GM18498 (cell line): ENCODE measurements at regions not wholly inside any gene's neighbourhood (a gene's known extent, or its start where the extent isn't known, plus 50 kb on each side); places are given as distances from the start of the nearest gene placed in this dataset.

Source experiments
- ATAC-seq: cut with Tn5 transposase; IDR thresholded peaks from one replicate; pipeline ENCODE4 v1.9.1; 2021; ENCODE audit warnings: mild to moderate bottlenecking, moderate library complexity; ENCODE audit not compliant: unreplicated experiment

GRCh38 chr1:199151634-199152425 lies 513.0 kb downstream of the PTPRC start:
- ATAC-seq, result peak; percentile 64

GRCh38 chr1:199152676-199153075 lies 513.8 kb downstream of the PTPRC start:
- ATAC-seq, result no peak

GRCh38 chr1:199155166-199156019 lies 516.6 kb downstream of the PTPRC start:
- no peak for ATAC-seq

GRCh38 chr1:199157494-199157893 lies 518.7 kb downstream of the PTPRC start:
- ATAC-seq, result no peak

- ATAC-seq, result no peak
Observed at GRCh38 chr1:199160521-199161318, 521.9 kb downstream of the PTPRC start.

- ATAC-seq, result no peak
Observed at GRCh38 chr1:199161319-199161680, 522.5 kb downstream of the PTPRC start.

GRCh38 chr1:199161766-199162303 lies 523.0 kb downstream of the PTPRC start:
- ATAC-seq, result no peak

- ATAC-seq, result no peak
Observed at GRCh38 chr1:199163267-199163666, 524.4 kb downstream of the PTPRC start.

GRCh38 chr1:199163670-199164069 lies 524.8 kb downstream of the PTPRC start:
- no peak for ATAC-seq

DNA sequence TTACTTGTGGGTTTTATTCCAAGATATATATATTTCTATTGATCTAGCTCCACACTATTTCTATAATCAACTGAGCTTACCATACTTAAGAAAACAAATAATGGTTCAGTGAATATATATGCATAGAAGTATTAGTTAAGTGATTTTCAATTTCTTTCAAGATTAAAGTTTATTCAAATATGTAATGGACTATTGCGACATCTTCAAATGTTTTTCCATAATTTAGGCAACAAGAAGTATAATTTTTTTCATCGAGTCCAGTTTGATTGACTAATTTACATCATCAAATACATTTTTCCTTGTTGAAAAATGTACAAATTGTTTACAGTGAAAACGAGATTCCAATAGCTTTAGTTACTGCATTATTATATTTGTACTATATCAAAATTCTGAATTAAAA lies 528.6 kb downstream of the PTPRC start:
- no peak for ATAC-seq

- no peak for ATAC-seq
Observed at GRCh38 chr1:199168888-199169585, 530.2 kb downstream of the PTPRC start.

DNA sequence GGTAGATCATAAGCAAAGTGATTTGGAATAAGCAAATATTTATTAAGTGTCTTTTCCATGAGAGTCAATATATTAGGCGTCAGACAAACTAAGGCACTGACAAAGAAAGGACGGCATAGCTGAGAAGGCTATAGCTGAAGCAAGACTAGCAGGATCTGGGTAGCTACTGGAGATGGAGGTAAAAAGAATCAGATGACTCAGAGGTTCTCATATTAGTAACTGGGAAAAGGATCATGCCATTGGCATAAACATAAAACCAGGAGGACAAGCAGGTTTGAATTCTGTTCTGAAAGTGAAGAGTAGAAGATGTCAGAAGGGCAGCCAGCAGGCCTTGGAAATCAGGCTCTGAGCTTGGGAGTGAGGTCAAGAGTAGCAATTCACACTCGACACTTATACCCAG lies 531.9 kb downstream of the PTPRC start:
- no peak for ATAC-seq

DNA sequence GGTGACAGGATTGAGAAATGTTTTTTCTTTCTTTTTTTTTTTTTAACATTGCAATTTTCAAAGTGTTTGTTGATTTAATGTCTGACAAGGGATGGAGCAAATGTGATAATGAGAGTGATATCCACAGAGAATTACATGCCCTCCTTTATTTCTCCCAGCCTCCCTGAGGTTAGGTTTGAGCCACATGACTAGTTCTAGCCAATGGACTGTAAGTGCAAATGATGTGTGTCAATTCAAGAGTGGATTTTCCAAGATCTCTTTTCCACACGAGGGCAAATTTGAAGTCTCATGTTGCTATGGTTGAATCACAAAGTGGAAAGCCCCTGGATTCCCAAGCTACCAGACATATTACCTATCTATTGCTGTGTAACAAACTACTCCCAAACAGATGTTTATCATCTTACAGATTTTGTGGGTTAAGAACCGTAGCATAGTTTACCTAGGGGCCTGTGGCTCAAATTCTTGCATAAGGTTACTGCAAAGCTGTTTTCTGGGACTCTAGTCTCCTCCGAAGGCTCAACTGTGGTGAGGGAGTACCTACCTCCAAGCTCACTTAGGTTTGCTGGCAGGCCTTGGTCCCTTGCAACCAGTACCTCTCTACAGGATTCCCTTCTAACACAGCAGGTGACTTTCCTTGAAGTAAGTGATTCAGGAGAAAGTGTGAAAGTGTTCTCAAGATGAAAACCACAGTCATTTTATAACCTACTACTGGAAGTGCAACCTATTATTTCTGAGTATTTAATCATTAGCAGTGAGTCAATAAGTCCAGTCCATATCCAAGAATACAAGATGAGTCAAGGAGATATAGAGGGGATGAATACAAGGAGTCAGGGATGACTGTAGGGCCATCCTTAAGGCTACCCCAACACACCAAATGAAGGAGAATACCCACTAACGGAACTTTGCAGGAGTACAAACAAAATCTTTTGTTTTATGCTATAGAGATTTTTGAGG lies 533.6 kb downstream of the PTPRC start:
- ATAC-seq, result no peak

DNA sequence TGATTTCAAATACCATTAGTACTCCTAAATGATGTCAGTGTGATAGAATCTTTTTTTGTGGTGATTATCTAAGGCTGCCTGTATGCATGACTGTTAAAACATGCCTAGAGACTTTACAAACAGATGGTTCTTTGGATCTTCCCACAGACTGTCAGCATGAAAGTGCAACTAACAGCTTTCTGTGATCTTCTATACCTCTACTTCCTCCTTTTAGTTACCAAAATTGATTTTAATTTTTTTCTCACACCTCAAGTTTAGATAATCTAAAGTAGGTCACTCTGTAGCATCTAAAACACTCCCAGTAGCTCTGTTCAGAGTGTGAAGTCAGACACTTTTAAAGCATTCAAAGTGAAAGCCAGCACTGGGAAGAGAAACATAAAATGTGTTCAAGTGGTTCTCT lies 534.5 kb downstream of the PTPRC start:
- ATAC-seq, result peak; percentile 96

- ATAC-seq, result no peak
Observed at GRCh38 chr1:199174336-199174735, 535.5 kb downstream of the PTPRC start.

- ATAC-seq, result no peak
Observed at GRCh38 chr1:199176713-199177112, 537.9 kb downstream of the PTPRC start.

DNA sequence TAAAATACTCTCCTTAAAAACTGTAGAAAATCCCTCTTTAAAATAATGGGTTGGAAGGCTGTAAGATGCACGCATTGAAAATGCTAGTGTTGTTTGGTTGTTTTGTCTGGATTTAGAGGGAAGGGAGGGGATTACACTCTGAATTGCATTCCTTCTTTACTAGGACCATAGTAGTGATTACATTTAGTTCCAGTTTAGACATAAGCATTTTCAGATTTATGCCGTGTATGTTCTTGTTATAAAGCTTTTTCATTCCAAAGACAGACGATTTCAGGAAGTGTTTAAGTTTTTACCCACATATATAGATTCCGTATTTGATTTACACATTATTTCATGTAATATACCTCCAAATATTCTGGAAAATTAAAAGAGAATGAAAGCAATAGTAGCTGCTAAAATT lies 538.4 kb downstream of the PTPRC start:
- no peak for ATAC-seq

- ATAC-seq, result no peak
Observed at GRCh38 chr1:199178646-199179045, 539.8 kb downstream of the PTPRC start.

GRCh38 chr1:199182186-199182843 lies 543.5 kb downstream of the PTPRC start:
- ATAC-seq, result no peak
